Erythroblast (primary cell): ENCODE measurements at regions not wholly inside any gene's neighbourhood (a gene's known extent, or its start where the extent isn't known, plus 50 kb on each side); places are given as distances from the start of the nearest gene placed in this dataset.

ENCODE experiments used
- GATA1 ChIP-seq: IDR thresholded peaks from 2 replicates; pipeline ENCODE4 v1.6.1; 2011; ENCODE audit warnings: low read depth, mild to moderate bottlenecking, control low read depth, low read length, moderate library complexity
- POLR2A ChIP-seq: IDR thresholded peaks from 2 replicates; pipeline ENCODE4 v1.6.1; 2011; ENCODE audit warnings: mild to moderate bottlenecking, low read length

DNA sequence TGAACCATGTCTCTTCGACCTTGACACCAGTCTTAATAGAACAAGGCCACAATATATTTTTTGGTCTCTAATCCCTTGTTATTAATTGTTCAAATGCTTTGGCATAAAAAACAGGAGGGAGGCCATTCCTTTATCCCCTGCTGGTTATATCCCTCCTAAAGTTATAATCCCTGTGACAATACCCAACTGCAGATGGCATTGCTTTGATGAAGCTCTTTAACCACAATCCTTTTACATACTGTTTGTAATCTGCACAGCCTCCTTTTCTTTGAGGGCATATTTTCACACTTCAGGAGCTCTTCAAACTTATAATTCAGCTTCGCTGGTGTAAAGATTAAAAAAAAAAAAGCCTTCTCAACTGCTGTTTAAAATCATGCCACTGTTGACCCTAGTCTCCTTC is 919.0 kb downstream of the EPHA3 start:
- no peak for TF ChIP-seq POLR2A
- no peak for TF ChIP-seq GATA1
